Hepatocyte (in vitro differentiated cells): ENCODE measurements at regions not wholly inside any gene's neighbourhood (a gene's known extent, or its start where the extent isn't known, plus 50 kb on each side); places are given as distances from the start of the nearest gene placed in this dataset.

Experiments used
- DNase-seq: peaks from one replicate; pipeline ENCODE4 v3.0.0-alpha.2; 2016; ENCODE audit warnings: low spot score
- H2AFZ ChIP-seq: fragments of 200-600 bp; sonication (generic); 2 replicates; pipeline ENCODE4 v1.6.0; 2016; ENCODE audit warnings: antibody characterized with exemption, mild to moderate bottlenecking
- H3K27ac ChIP-seq: fragments of 200-600 bp; sonication (generic); 2 replicates; pipeline ENCODE4 v1.5.1; 2016; ENCODE audit warnings: mild to moderate bottlenecking
- H3K27me3 ChIP-seq: fragments of 200-600 bp; sonication (generic); 2 replicates; pipeline ENCODE4 v1.6.1; 2016
- H3K36me3 ChIP-seq: fragments of 200-600 bp; sonication (generic); replicated peaks from 2 replicates; pipeline ENCODE4 v1.5.1; 2016; ENCODE audit warnings: low read depth; ENCODE audit not compliant: insufficient read depth
- H3K4me1 ChIP-seq: fragments of 200-600 bp; sonication (generic); 2 replicates; pipeline ENCODE4 v1.5.1; 2016; ENCODE audit warnings: mild to moderate bottlenecking, moderate library complexity; ENCODE audit not compliant: insufficient read depth
- H3K4me2 ChIP-seq: fragments of 200-600 bp; sonication (generic); 2 replicates; pipeline ENCODE4 v1.6.0; 2016
- H3K4me3 ChIP-seq: fragments of 200-600 bp; sonication (generic); 2 replicates; pipeline ENCODE4 v1.5.1; 2016; ENCODE audit warnings: mild to moderate bottlenecking
- H3K79me2 ChIP-seq: fragments of 200-600 bp; sonication (generic); 2 replicates; pipeline ENCODE4 v1.6.0; 2017; ENCODE audit warnings: mild to moderate bottlenecking
- H3K9me2 ChIP-seq: fragments of 200-600 bp; sonication (generic); replicated peaks from 2 replicates; pipeline ENCODE4 v1.6.0; 2017; ENCODE audit warnings: mild to moderate bottlenecking; ENCODE audit not compliant: insufficient read depth
- H3K9me3 ChIP-seq: fragments of 200-600 bp; sonication (generic); 2 replicates; pipeline ENCODE4 v1.5.1; 2016; ENCODE audit warnings: low read depth, mild to moderate bottlenecking
- H4K20me1 ChIP-seq: fragments of 200-600 bp; sonication (generic); 2 replicates; pipeline ENCODE4 v1.6.0; 2016; ENCODE audit warnings: mild to moderate bottlenecking; ENCODE audit not compliant: insufficient read depth, poor library complexity, severe bottlenecking
- CTCF ChIP-seq: fragments of 200-600 bp; sonication (generic); IDR thresholded peaks from 2 replicates; pipeline ENCODE4 v1.5.1; 2016; ENCODE audit warnings: antibody characterized with exemption, mild to moderate bottlenecking; ENCODE audit not compliant: poor library complexity
- EZH2 ChIP-seq: fragments of 200-600 bp; sonication (generic); IDR thresholded peaks from 2 replicates; pipeline ENCODE4 v1.6.1; 2016; ENCODE audit warnings: antibody characterized with exemption, mild to moderate bottlenecking, borderline replicate concordance
- EZH2phosphoT487 ChIP-seq: fragments of 200-600 bp; sonication (generic); IDR thresholded peaks from one replicate; pipeline ENCODE4 v1.6.1; 2018; ENCODE audit warnings: antibody characterized with exemption, mild to moderate bottlenecking, low read depth, moderate library complexity; ENCODE audit not compliant: unreplicated experiment, severe bottlenecking
- WGBS: methylation state at CpG from one replicate; pipeline ENCODE4 v1.1.6; 2016; ENCODE audit warnings: low lambda C conversion rate; ENCODE audit errors: missing lambda C conversion rate; 5-methylcytosine and 5-hydroxymethylcytosine counted together

DNA sequence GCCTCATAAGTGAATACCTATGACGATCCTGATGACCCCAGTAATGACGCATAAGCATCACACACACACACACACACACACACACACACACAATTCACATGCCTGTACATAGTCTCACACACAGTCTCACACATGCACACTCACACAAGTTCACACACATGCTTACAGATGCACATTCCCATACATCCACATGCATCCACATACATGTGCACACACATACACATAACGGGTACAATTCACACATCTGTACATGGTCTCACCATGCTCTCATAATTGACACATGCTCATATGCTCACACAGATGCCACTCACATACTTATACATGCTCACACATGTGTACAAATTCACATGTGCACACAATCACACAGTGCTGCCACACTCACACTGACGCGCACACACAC, 105.7 kb upstream of the VSTM2B start:
- Histone ChIP-seq H3K27ac (no peak overlapping the region), H3K79me2 (no peaks in the 10 kb centered on the region), H3K4me2 (no peak overlapping the region), H3K4me1 (no peaks in the 10 kb centered on the region), H3K9me2 (no peaks in the 10 kb centered on the region), H4K20me1 (no peaks in the 10 kb centered on the region), H3K36me3 (no peaks in the 10 kb centered on the region), H2AFZ (no peak overlapping the region), H3K27me3 (no peaks in the 10 kb centered on the region), H3K9me3 (no peaks in the 10 kb centered on the region), H3K4me3 (no peak overlapping the region)
- no peak for DNase-seq
- 96% methylated on average over 5 of the region's 5 CpGs for WGBS
- no peak for TF ChIP-seq EZH2phosphoT487
- TF ChIP-seq EZH2: no peak
- TF ChIP-seq CTCF: no peak

- no peaks in the 10 kb centered on the region for H3K4me1 ChIP-seq
- no peak overlapping the region for H3K4me3 ChIP-seq
- 77% methylated on average over 10 of the region's 22 CpGs for WGBS
- H3K9me3 ChIP-seq: no peaks in the 10 kb centered on the region
- no peak for DNase-seq
- H3K9me2 ChIP-seq: no peaks in the 10 kb centered on the region
- H3K36me3 ChIP-seq: no peaks in the 10 kb centered on the region
- H4K20me1 ChIP-seq: no peaks in the 10 kb centered on the region
- no peak overlapping the region for H3K27ac ChIP-seq
- no peaks in the 10 kb centered on the region for H3K27me3 ChIP-seq
- H2AFZ ChIP-seq: no peak overlapping the region
- H3K79me2 ChIP-seq: no peaks in the 10 kb centered on the region
- TF ChIP-seq CTCF (no peak), EZH2 (no peak), EZH2phosphoT487 (no peak)
- no peak overlapping the region for H3K4me2 ChIP-seq
These were observed 105.2 kb upstream of the VSTM2B start for GRCh38 chr19:29420482-29421195.

DNA sequence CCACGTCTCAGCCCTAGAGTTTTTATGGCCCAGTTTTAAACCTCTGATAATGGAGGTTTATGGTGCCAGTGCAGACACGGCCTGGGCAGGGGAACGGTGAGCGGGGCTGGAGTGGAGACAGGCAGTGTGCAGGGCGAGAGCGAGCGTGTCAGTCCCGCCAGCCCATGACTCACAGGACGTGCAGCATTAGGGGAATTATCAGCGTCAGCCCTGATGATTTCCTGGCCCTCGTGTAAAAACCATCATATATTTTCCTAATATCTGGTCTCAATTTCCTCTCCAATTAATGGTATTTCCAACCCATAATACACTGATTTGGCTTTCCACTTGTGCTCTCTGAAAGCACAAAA, 104.6 kb upstream of the VSTM2B start:
- H2AFZ ChIP-seq: no peak overlapping the region
- H3K36me3 ChIP-seq: no peaks in the 10 kb centered on the region
- DNase-seq: peak; percentile 62
- H3K27me3 ChIP-seq: no peaks in the 10 kb centered on the region
- H3K79me2 ChIP-seq: no peaks in the 10 kb centered on the region
- H3K4me2 ChIP-seq: no peak overlapping the region
- H3K9me3 ChIP-seq: no peaks in the 10 kb centered on the region
- no peak for TF ChIP-seq EZH2
- no peak for TF ChIP-seq EZH2phosphoT487
- TF ChIP-seq CTCF: no peak
- no peaks in the 10 kb centered on the region for H3K9me2 ChIP-seq
- WGBS: 47% methylated on average over 11 of the region's 11 CpGs
- no peak overlapping the region for H3K4me3 ChIP-seq
- no peaks in the 10 kb centered on the region for H4K20me1 ChIP-seq
- no peak overlapping the region for H3K27ac ChIP-seq
- no peaks in the 10 kb centered on the region for H3K4me1 ChIP-seq

GRCh38 chr19:29422047-29422446, 103.7 kb upstream of the VSTM2B start:
- Histone ChIP-seq H3K4me2 (no peak overlapping the region), H3K79me2 (no peaks in the 10 kb centered on the region), H3K4me3 (no peak overlapping the region), H2AFZ (no peak overlapping the region), H3K27me3 (no peaks in the 10 kb centered on the region), H3K4me1 (no peaks in the 10 kb centered on the region), H3K9me3 (no peaks in the 10 kb centered on the region), H3K36me3 (no peaks in the 10 kb centered on the region), H4K20me1 (no peaks in the 10 kb centered on the region), H3K9me2 (no peaks in the 10 kb centered on the region), H3K27ac (no peak overlapping the region)
- no peak for DNase-seq
- WGBS: 86% methylated on average over 4 of the region's 7 CpGs
- TF ChIP-seq CTCF (no peak), EZH2phosphoT487 (no peak), EZH2 (no peak)
